GM12878 (cell line): ENCODE measurements at regions not wholly inside any gene's neighbourhood (a gene's known extent, or its start where the extent isn't known, plus 50 kb on each side); places are given as distances from the start of the nearest gene placed in this dataset.

Source experiments
- ATAC-seq: fragments of 200-7000 bp; cut with Tn5 transposase; 3 replicates; pipeline ENCODE4 v1.9.1; 2020; ENCODE audit warnings: mild to moderate bottlenecking, moderate library complexity
- BruUV-seq: library from RNA; stranded (reverse); fragments of 400-500 nt; replicated peaks from 2 replicates; lab custom pipeline; 2021; lab: Mats Ljungman, UMichigan
- CTCF ChIA-PET: fragments of 300-600 bp; sonication (Branson Sonifier 250); formaldehyde crosslinking; extraction: SDS; loops from one replicate; lab custom pipeline; 2021; ENCODE audit warnings: inconsistent platforms; lab: Yijun Ruan, JAX
- POLR2A ChIA-PET: fragments of 350-600 bp; formaldehyde crosslinking; extraction: SDS; loops from one replicate; lab custom pipeline; 2021; ENCODE audit warnings: inconsistent platforms; lab: Charles Lee
- RAD21 ChIA-PET: fragments of 300-600 bp; sonication (Branson Sonifier 250); formaldehyde crosslinking; loops from one replicate; lab custom pipeline; 2023; ENCODE audit warnings: antibody characterized with exemption; ENCODE audit not compliant: unreplicated experiment; lab: Charles Lee
- SMC1A ChIA-PET: fragments of 300-600 bp; sonication (Branson Sonifier 250); formaldehyde crosslinking; loops from one replicate; lab custom pipeline; 2023; ENCODE audit not compliant: unreplicated experiment, uncharacterized antibody; lab: Charles Lee
- DNase-seq: peaks from one replicate; pipeline ENCODE4 v3.0.0-alpha.2; 2011; ENCODE audit warnings: low read depth, low spot score
- FAIRE-seq: peaks from 3 replicates; lab custom pipeline; 2011; peaks lifted over from hg19 to GRCh38; lab: Jason Lieb, UNC
- H2AFZ ChIP-seq: 2 replicates; pipeline ENCODE4 v1.6.0; 2011; ENCODE audit warnings: low read depth, low read length, control low read depth; ENCODE audit not compliant: control insufficient read depth
- H3K27ac ChIP-seq: 2 replicates; pipeline ENCODE4 v1.5.1; 2011; ENCODE audit warnings: control low read depth; ENCODE audit not compliant: control insufficient read depth, insufficient read depth
- H3K27me3 ChIP-seq, 2 experiments: replicated peaks in 1 of 2; 2 replicates each; pipeline versions ENCODE4 v1.6.0 to v1.6.1; 2011; ENCODE audit warnings: low read length in 1 of 2; ENCODE audit not compliant: control insufficient read depth in 2 of 2, insufficient read depth in 2 of 2
- H3K36me3 ChIP-seq, 2 experiments: 2 replicates each; pipeline ENCODE4 v1.5.1; 2011; ENCODE audit warnings: low read length in 1 of 2; ENCODE audit not compliant: control insufficient read depth in 2 of 2, insufficient read depth in 2 of 2
- H3K4me1 ChIP-seq: 2 replicates; pipeline ENCODE4 v1.6.1; 2011; ENCODE audit warnings: mild to moderate bottlenecking, low read length, moderate library complexity, mixed read lengths; ENCODE audit not compliant: control insufficient read depth, insufficient read depth
- H3K4me2 ChIP-seq: 2 replicates; pipeline ENCODE4 v1.6.0; 2011; ENCODE audit warnings: control low read depth; ENCODE audit not compliant: control insufficient read depth, insufficient read depth
- H3K4me3 ChIP-seq: fragments of 200-600 bp; sonication (generic); 2 replicates; pipeline ENCODE4 v1.5.1; 2016
- H3K79me2 ChIP-seq: 2 replicates; pipeline ENCODE4 v1.6.0; 2011; ENCODE audit warnings: low read length; ENCODE audit not compliant: control insufficient read depth, insufficient read depth
- H3K9ac ChIP-seq: 2 replicates; pipeline ENCODE4 v1.8.0; 2011; ENCODE audit warnings: low read length, control low read depth, mixed read lengths; ENCODE audit not compliant: control insufficient read depth, insufficient read depth
- H3K9me3 ChIP-seq: replicated peaks from 3 replicates; pipeline ENCODE4 v1.5.1; 2011; ENCODE audit warnings: mild to moderate bottlenecking, low read length; ENCODE audit not compliant: control insufficient read depth, insufficient read depth
- H4K20me1 ChIP-seq: 2 replicates; pipeline ENCODE4 v1.6.0; 2011; ENCODE audit not compliant: control insufficient read depth, insufficient read depth
- DPF2 ChIP-seq: fragments of 450-650 bp; IDR thresholded peaks from 2 replicates; pipeline ENCODE4 v1.6.1; 2017; ENCODE audit warnings: mild to moderate bottlenecking
- JUNB ChIP-seq: IDR thresholded peaks from 2 replicates; pipeline ENCODE4 v1.6.1; 2016; ENCODE audit warnings: antibody characterized with exemption, mild to moderate bottlenecking
- RAD21 ChIP-seq: IDR thresholded peaks from 2 replicates; pipeline ENCODE4 v1.6.1; 2011; ENCODE audit warnings: mild to moderate bottlenecking, low read depth, low read length, moderate library complexity; ENCODE audit not compliant: insufficient read depth
- RBBP5 ChIP-seq: fragments of 200-600 bp; sonication (generic); conservative IDR thresholded peaks from 2 replicates; pipeline ENCODE4 v1.6.1; 2016
- SMC3 ChIP-seq: IDR thresholded peaks from 2 replicates; pipeline ENCODE4 v1.6.1; 2011; ENCODE audit warnings: low read length, improper control_type of control experiment, borderline replicate concordance
- YY1 ChIP-seq: IDR thresholded peaks from 2 replicates; pipeline ENCODE4 v1.6.1; 2011; ENCODE audit warnings: low read depth, mild to moderate bottlenecking, low read length
- ZNF207 ChIP-seq: fragments of 450-650 bp; IDR thresholded peaks from 2 replicates; pipeline ENCODE4 v1.6.1; 2014; ENCODE audit warnings: antibody characterized with exemption, mild to moderate bottlenecking, borderline replicate concordance
- ZNF384 ChIP-seq: IDR thresholded peaks from 2 replicates; pipeline ENCODE4 v1.6.1; 2012; ENCODE audit warnings: low read depth, mild to moderate bottlenecking, low read length, improper control_type of control experiment, borderline replicate concordance
- WGBS: methylation state at CpG from one replicate; pipeline ENCODE4 v1.1.6; 2016; ENCODE audit warnings: low lambda C conversion rate; ENCODE audit not compliant: insufficient replicate concordance, insufficient coverage; ENCODE audit errors: missing lambda C conversion rate; 5-methylcytosine and 5-hydroxymethylcytosine counted together
- in situ Hi-C: fragments of 300-500 bp; cut with MboI; formaldehyde crosslinking; loops from 9 replicates; pipeline ENCODE4 v1.14.3; 2018; ENCODE audit warnings: mixed read lengths
- intact Hi-C: fragments of 100-400 bp; cut with micrococcal nuclease; formaldehyde crosslinking; loops from one replicate; pipeline ENCODE4 v1.14.2; 2022; ENCODE audit not compliant: unreplicated experiment

- ChIA-PET SMC1A (interaction anchor here (0.9 to 4.3 kb wide), 7 partner anchors 10 to 42 kb away, joined by 3 to 28 read pairs (median 4); no protein-coding TSS in a partner anchor), CTCF (interaction anchor here (0.7 to 1.7 kb wide), 4 partner anchors 11 to 65 kb away, joined by 3 to 9 read pairs (median 3); no protein-coding TSS in a partner anchor), POLR2A (interaction anchor here (3.6 kb wide), 1 partner anchor 10 kb away, joined by 20 read pairs; no protein-coding TSS in a partner anchor), RAD21 (interaction anchor here (1.1 to 6.6 kb wide), 3 partner anchors 11 to 24 kb away, joined by 3 to 81 read pairs (median 4); no protein-coding TSS in a partner anchor)
- no peak for FAIRE-seq
- Histone ChIP-seq H2AFZ (no peak overlapping the region), H3K27ac (no peak overlapping the region), H3K36me3 (no peaks in the 10 kb centered on the region), H3K27me3 (no peaks in the 10 kb centered on the region), H3K9ac (no peak overlapping the region), H3K4me2 (no peak overlapping the region), H4K20me1 (no peaks in the 10 kb centered on the region), H3K9me3 (no peaks in the 10 kb centered on the region), H3K4me1 (peaks cover 21% of the 10 kb centered on the region), H3K4me3 (no peak overlapping the region), H3K79me2 (no peaks in the 10 kb centered on the region)
- no peak for ATAC-seq
- no TSS peak for BruUV-seq
- no peak for TF ChIP-seq RBBP5
- no peak for TF ChIP-seq ZNF384
- TF ChIP-seq RAD21, result no peak
- no peak for TF ChIP-seq SMC3
- TF ChIP-seq YY1, result no peak
- TF ChIP-seq ZNF207, result no peak
- TF ChIP-seq JUNB, result no peak
- TF ChIP-seq DPF2, result no peak
- WGBS, result 97% methylated on average over 3 of the region's 3 CpGs
- intact Hi-C loops, result no loop called here
- no peak for DNase-seq
- in situ Hi-C loops, result loop anchor here (25.0 kb wide), 1 partner anchor 856 kb away; the partner anchor contains the start of gene CPEB2
Observed at GRCh38 chr4:14155803-14156202, 528.3 kb upstream of the BOD1L1 start.
